B cell (primary cell): ENCODE measurements at regions not wholly inside any gene's neighbourhood (a gene's known extent, or its start where the extent isn't known, plus 50 kb on each side); places are given as distances from the start of the nearest gene placed in this dataset.

Source experiments
- ATAC-seq: fragments of 200-7000 bp; cut with Tn5 transposase; one replicate; pipeline ENCODE4 v1.10.0; 2021; ENCODE audit warnings: low read depth, mild to moderate bottlenecking, moderate number of reproducible peaks, moderate library complexity
- CTCF ChIA-PET: fragments of 350-600 bp; sonication (Branson Sonifier 250); formaldehyde crosslinking; loops from one replicate; lab custom pipeline; 2021; ENCODE audit warnings: antibody characterized with exemption, inconsistent platforms; lab: Charles Lee
- POLR2A ChIA-PET: fragments of 350-600 bp; sonication (Branson Sonifier 250); formaldehyde crosslinking; loops from one replicate; lab custom pipeline; 2021; ENCODE audit warnings: antibody characterized with exemption; lab: Charles Lee
- DNase-seq: peaks from one replicate; pipeline ENCODE4 v3.0.0; 2013
- H2AFZ ChIP-seq: 2 replicates; pipeline ENCODE4 v1.6.1; 2012; ENCODE audit warnings: mild to moderate bottlenecking, low read depth, low read length; ENCODE audit not compliant: insufficient read depth, poor library complexity, severe bottlenecking
- H3K27ac ChIP-seq, 2 donors: 1 replicate in 1 of 2; 2 replicates in 1 of 2; pipeline ENCODE4 v1.5.1; 2012 to 2013; ENCODE audit warnings: low read length in 2 of 2, mild to moderate bottlenecking in 2 of 2, moderate library complexity in 1 of 2
- H3K27me3 ChIP-seq, 4 experiments: fragments of 200-600 bp in 1 of 4; sonication (generic) in 1 of 4; replicated peaks in 1 of 4; 1 replicate in 2 of 4; 2 replicates in 2 of 4; pipeline versions ENCODE4 v1.6.1 to v1.7.0; 2013 to 2016; ENCODE audit warnings: low read length in 3 of 4, mild to moderate bottlenecking in 2 of 4, mixed read lengths in 1 of 4, moderate library complexity in 1 of 4; ENCODE audit not compliant: insufficient read depth in 4 of 4, control insufficient read depth in 3 of 4; ENCODE audit errors: control extremely low read depth in 1 of 4
- H3K36me3 ChIP-seq, 2 experiments: replicated peaks in 1 of 2; 1 replicate in 1 of 2; 2 replicates in 1 of 2; pipeline versions ENCODE4 v1.6.1 to v1.7.1; 2013; ENCODE audit warnings: low read length in 1 of 2; ENCODE audit not compliant: insufficient read depth in 2 of 2, control insufficient read depth in 1 of 2; ENCODE audit errors: control extremely low read depth in 1 of 2, extremely low read depth in 1 of 2
- H3K4me1 ChIP-seq, 2 donors: fragments of 200-600 bp in 1 of 2; sonication (generic) in 1 of 2; 1 replicate in 1 of 2; 2 replicates in 1 of 2; pipeline versions ENCODE4 v1.5.1 to v1.6.1; 2013 to 2017; ENCODE audit warnings: low read length in 2 of 2; ENCODE audit not compliant: control insufficient read depth in 2 of 2, insufficient read depth in 2 of 2
- H3K4me2 ChIP-seq: replicated peaks from 2 replicates; pipeline ENCODE3; 2012; ENCODE audit warnings: mild to moderate bottlenecking, low read depth, low read length; ENCODE audit not compliant: poor library complexity, severe bottlenecking
- H3K4me3 ChIP-seq, 5 experiments: fragments of 200-600 bp in 1 of 5; sonication (generic) in 1 of 5; 1 replicate in 3 of 5; 2 replicates in 2 of 5; pipeline versions ENCODE4 v1.5.1 to v1.7.0; 2011 to 2016; ENCODE audit warnings: low read length in 4 of 5, mild to moderate bottlenecking in 4 of 5, low read depth in 2 of 5, control low read depth in 1 of 5, moderate library complexity in 1 of 5; ENCODE audit not compliant: insufficient read depth in 1 of 5; ENCODE audit errors: control extremely low read depth in 1 of 5, extremely low read depth in 1 of 5
- H3K79me2 ChIP-seq: fragments of 200-600 bp; sonication (generic); one replicate; pipeline ENCODE4 v1.6.0; 2016; ENCODE audit warnings: low read length; ENCODE audit not compliant: control insufficient read depth, insufficient read depth
- H3K9ac ChIP-seq: fragments of 200-600 bp; sonication (generic); 2 replicates; pipeline ENCODE4 v1.6.1; 2017; ENCODE audit warnings: mild to moderate bottlenecking, low read length, moderate library complexity
- H3K9me3 ChIP-seq, 3 donors: one replicate each; pipeline versions ENCODE4 v1.6.1 to v1.7.1; 2013; ENCODE audit warnings: low read length in 2 of 3; ENCODE audit not compliant: control insufficient read depth in 2 of 3, insufficient read depth in 1 of 3; ENCODE audit errors: control extremely low read depth in 1 of 3
- H4K20me1 ChIP-seq: 2 replicates; pipeline ENCODE4 v1.6.0; 2012; ENCODE audit warnings: mild to moderate bottlenecking, low read length; ENCODE audit not compliant: insufficient read depth, control insufficient read depth, poor library complexity, severe bottlenecking
- H3K27ac Mint-ChIP-seq: one replicate; pipeline ENCODE4 v1.8.0; 2021; ENCODE audit warnings: mixed read lengths
- H3K27me3 Mint-ChIP-seq: one replicate; pipeline ENCODE4 v1.8.0; 2021; ENCODE audit warnings: mixed read lengths
- H3K4me1 Mint-ChIP-seq: one replicate; pipeline ENCODE4 v1.8.0; 2021; ENCODE audit warnings: mixed read lengths
- H3K4me3 Mint-ChIP-seq: one replicate; pipeline ENCODE4 v1.8.0; 2021; ENCODE audit warnings: mixed read lengths
- H3K9me3 Mint-ChIP-seq: one replicate; pipeline ENCODE4 v1.8.0; 2022; ENCODE audit warnings: mixed read lengths; ENCODE audit not compliant: insufficient read depth
- EZH2 ChIP-seq: IDR thresholded peaks from 2 replicates; pipeline ENCODE4 v1.6.1; 2012; ENCODE audit warnings: borderline replicate concordance, low read depth, mild to moderate bottlenecking, moderate library complexity, low read length; ENCODE audit not compliant: insufficient read depth, poor library complexity, severe bottlenecking
- whole genome bisulfite sequencing: methylation state at CpG from one replicate; pipeline ENCODE4 v1.1.5; 2013; ENCODE audit warnings: missing lambda C conversion rate; ENCODE audit not compliant: insufficient coverage; 5-methylcytosine and 5-hydroxymethylcytosine counted together
- intact Hi-C: fragments of 100-400 bp; cut with micrococcal nuclease; formaldehyde crosslinking; loops from one replicate; pipeline ENCODE4 v1.10.0; 2022
- TF ChIP-seq, protein P1 (sequence below): fragments of 200-600 bp; IDR thresholded peaks from one replicate; pipeline ENCODE4 v1.8.0; 2022; ENCODE audit warnings: antibody characterized with exemption, mild to moderate bottlenecking

DNA sequence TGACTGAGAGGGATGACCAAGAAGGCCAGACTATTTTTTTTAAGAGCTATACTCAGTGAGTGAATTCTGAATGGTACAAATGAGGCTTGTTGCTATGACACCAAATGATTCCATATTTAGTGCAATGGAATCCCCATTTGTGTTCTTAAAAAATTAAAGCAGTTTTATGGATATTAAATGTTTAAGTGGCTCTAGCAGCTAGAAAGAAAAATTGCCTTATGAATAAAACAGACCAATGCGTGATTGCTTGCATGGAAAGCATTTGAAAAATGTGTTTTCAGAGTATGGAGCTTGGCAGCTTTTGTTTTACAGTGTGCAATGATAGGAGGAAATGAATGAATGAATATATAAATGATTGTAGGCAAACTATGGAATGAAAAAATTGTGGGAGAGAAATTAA is 238.8 kb upstream of the DPP10 start:
- H3K27ac Mint-ChIP-seq, result no peak overlapping the region
- Histone ChIP-seq H3K79me2 (no peaks in the 10 kb centered on the region), H3K9me3 (no peaks in the 10 kb centered on the region), H4K20me1 (no peaks in the 10 kb centered on the region), H3K4me3 (no peak overlapping the region), H3K27me3 (peaks cover 0 to 2% (median 0%) of the 10 kb centered on the region in 4 experiments), H2AFZ (no peak overlapping the region), H3K4me1 (no peaks in the 10 kb centered on the region), H3K9ac (no peak overlapping the region), H3K27ac (no peak overlapping the region), H3K4me2 (no peak overlapping the region), H3K36me3 (no peaks in the 10 kb centered on the region)
- no peak for TF ChIP-seq EZH2
- TF ChIP-seq, protein P1, sequence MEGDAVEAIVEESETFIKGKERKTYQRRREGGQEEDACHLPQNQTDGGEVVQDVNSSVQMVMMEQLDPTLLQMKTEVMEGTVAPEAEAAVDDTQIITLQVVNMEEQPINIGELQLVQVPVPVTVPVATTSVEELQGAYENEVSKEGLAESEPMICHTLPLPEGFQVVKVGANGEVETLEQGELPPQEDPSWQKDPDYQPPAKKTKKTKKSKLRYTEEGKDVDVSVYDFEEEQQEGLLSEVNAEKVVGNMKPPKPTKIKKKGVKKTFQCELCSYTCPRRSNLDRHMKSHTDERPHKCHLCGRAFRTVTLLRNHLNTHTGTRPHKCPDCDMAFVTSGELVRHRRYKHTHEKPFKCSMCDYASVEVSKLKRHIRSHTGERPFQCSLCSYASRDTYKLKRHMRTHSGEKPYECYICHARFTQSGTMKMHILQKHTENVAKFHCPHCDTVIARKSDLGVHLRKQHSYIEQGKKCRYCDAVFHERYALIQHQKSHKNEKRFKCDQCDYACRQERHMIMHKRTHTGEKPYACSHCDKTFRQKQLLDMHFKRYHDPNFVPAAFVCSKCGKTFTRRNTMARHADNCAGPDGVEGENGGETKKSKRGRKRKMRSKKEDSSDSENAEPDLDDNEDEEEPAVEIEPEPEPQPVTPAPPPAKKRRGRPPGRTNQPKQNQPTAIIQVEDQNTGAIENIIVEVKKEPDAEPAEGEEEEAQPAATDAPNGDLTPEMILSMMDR, result no peak
- H3K4me1 Mint-ChIP-seq, result no peaks in the 10 kb centered on the region
- ChIA-PET CTCF (no interaction called here), POLR2A (no interaction called here)
- DNase-seq, result no peak
- no peaks in the 10 kb centered on the region for H3K9me3 Mint-ChIP-seq
- 90% methylated on average over 1 of the region's 1 CpG for WGBS
- peaks cover 26% of the 10 kb centered on the region for H3K27me3 Mint-ChIP-seq
- intact Hi-C loops, result no loop called here
- H3K4me3 Mint-ChIP-seq, result no peak overlapping the region
- ATAC-seq, result no peak

DNA sequence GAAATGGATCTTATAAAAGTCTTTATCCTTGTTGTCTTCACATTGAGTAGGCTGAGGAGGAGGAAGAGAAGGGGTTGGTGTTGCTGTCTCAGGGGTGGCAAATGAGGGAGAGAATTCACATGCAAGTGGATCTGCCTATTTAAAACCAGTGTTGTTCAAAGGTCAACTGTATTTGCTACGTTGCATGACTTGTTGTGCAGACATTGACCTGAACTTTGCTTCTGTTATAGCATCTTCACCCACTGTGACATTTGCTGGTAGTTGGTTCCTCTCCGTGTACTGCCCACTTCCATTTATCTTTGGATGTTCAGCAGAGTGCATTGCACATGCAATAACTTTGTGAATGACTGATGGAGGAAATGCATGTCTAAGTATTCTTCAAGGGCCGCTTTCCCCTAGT is 228.6 kb upstream of the DPP10 start:
- H4K20me1 ChIP-seq, result no peaks in the 10 kb centered on the region
- ChIA-PET POLR2A (no interaction called here), CTCF (no interaction called here)
- 80% methylated on average over 1 of the region's 3 CpGs for WGBS
- Mint-ChIP-seq H3K9me3 (no peaks in the 10 kb centered on the region), H3K4me3 (no peak overlapping the region), H3K4me1 (no peaks in the 10 kb centered on the region), H3K27ac (no peak overlapping the region), H3K27me3 (peaks cover 15% of the 10 kb centered on the region)
- H3K9me3 ChIP-seq, result no peaks in the 10 kb centered on the region
- H3K4me2 ChIP-seq, result no peak overlapping the region
- no peak overlapping the region for H3K27ac ChIP-seq
- H3K9ac ChIP-seq, result no peak overlapping the region
- intact Hi-C loops, result no loop called here
- H3K4me3 ChIP-seq, result no peak overlapping the region
- H3K36me3 ChIP-seq, result no peaks in the 10 kb centered on the region
- H2AFZ ChIP-seq, result no peak overlapping the region
- TF ChIP-seq, protein P1, result no peak
- TF ChIP-seq EZH2, result no peak
- ATAC-seq, result no peak
- H3K27me3 ChIP-seq, result peaks cover 0 to 4% (median 4%) of the 10 kb centered on the region in 4 experiments
- DNase-seq, result no peak
- H3K4me1 ChIP-seq, result no peaks in the 10 kb centered on the region
- H3K79me2 ChIP-seq, result no peaks in the 10 kb centered on the region
